Fibroblast of lung (primary cell): ENCODE measurements at regions not wholly inside any gene's neighbourhood (a gene's known extent, or its start where the extent isn't known, plus 50 kb on each side); places are given as distances from the start of the nearest gene placed in this dataset.

Source experiments
- DNase-seq, 2 donors: peaks; one replicate each; pipeline versions ENCODE4 v3.0.0 to v3.0.0-alpha.2; 2010; ENCODE audit warnings: low read depth in 2 of 2
- H2AFZ ChIP-seq: 2 replicates; pipeline ENCODE4 v1.5.1; 2012; ENCODE audit warnings: low read length, control low read depth, inconsistent platforms
- H3K27ac ChIP-seq: 2 replicates; pipeline ENCODE4 v1.5.1; 2011; ENCODE audit warnings: low read length, control low read depth; ENCODE audit not compliant: insufficient read depth
- H3K27me3 ChIP-seq: 2 replicates; pipeline ENCODE4 v1.5.1; 2011; ENCODE audit warnings: mild to moderate bottlenecking, low read length; ENCODE audit not compliant: control insufficient read depth, insufficient read depth
- H3K36me3 ChIP-seq: 2 replicates; pipeline ENCODE4 v1.5.1; 2011; ENCODE audit warnings: low read length; ENCODE audit not compliant: control insufficient read depth, insufficient read depth
- H3K4me1 ChIP-seq: 2 replicates; pipeline ENCODE4 v1.5.1; 2011; ENCODE audit warnings: low read length; ENCODE audit not compliant: control insufficient read depth, insufficient read depth; ENCODE audit errors: extremely low read depth
- H3K4me2 ChIP-seq: 2 replicates; pipeline ENCODE4 v1.5.1; 2011; ENCODE audit warnings: low read length, control low read depth; ENCODE audit not compliant: insufficient read depth; ENCODE audit errors: extremely low read depth
- H3K4me3 ChIP-seq, 4 experiments: fragments of 200-600 bp in 1 of 4; sonication (generic) in 1 of 4; replicated peaks in 1 of 4; 2 replicates each; pipeline ENCODE4 v1.5.1; 2011 to 2016; ENCODE audit warnings: low read length in 4 of 4, low read depth in 3 of 4, mild to moderate bottlenecking in 3 of 4, control low read depth in 2 of 4, inconsistent platforms in 1 of 4, mixed read lengths in 1 of 4; ENCODE audit not compliant: insufficient read depth in 1 of 4; ENCODE audit errors: control extremely low read depth in 1 of 4
- H3K79me2 ChIP-seq: 2 replicates; pipeline ENCODE4 v1.5.1; 2012; ENCODE audit warnings: mild to moderate bottlenecking, low read length, inconsistent platforms; ENCODE audit not compliant: control insufficient read depth, insufficient read depth
- H3K9ac ChIP-seq: 2 replicates; pipeline ENCODE4 v1.5.1; 2011; ENCODE audit warnings: mild to moderate bottlenecking, low read length, control low read depth; ENCODE audit not compliant: insufficient read depth
- H3K9me3 ChIP-seq: 2 replicates; pipeline ENCODE4 v1.5.1; 2012; ENCODE audit warnings: low read depth, low read length; ENCODE audit not compliant: control insufficient read depth, insufficient read depth
- H4K20me1 ChIP-seq: 2 replicates; pipeline ENCODE4 v1.5.1; 2011; ENCODE audit warnings: low read length; ENCODE audit not compliant: control insufficient read depth, insufficient read depth; ENCODE audit errors: extremely low read depth
- CTCF ChIP-seq, 2 donors: IDR thresholded peaks in 1 of 2; conservative IDR thresholded peaks in 1 of 2; 1 replicate in 1 of 2; 2 replicates in 1 of 2; pipeline ENCODE4 v1.5.1; 2011 to 2012; ENCODE audit warnings: low read length in 2 of 2, control low read depth in 1 of 2, inconsistent platforms in 1 of 2, low read depth in 1 of 2, mild to moderate bottlenecking in 1 of 2
- EZH2 ChIP-seq: IDR thresholded peaks from 2 replicates; pipeline ENCODE4 v1.5.1; 2012; ENCODE audit warnings: low read length, control low read depth, mild to moderate bottlenecking; ENCODE audit errors: missing control alignments

- Histone ChIP-seq H3K4me3 (no peak overlapping the region), H3K27me3 (no peaks in the 10 kb centered on the region), H3K4me2 (no peak overlapping the region), H3K4me1 (no peaks in the 10 kb centered on the region), H3K9ac (no peak overlapping the region), H4K20me1 (no peaks in the 10 kb centered on the region), H2AFZ (no peak overlapping the region), H3K9me3 (no peaks in the 10 kb centered on the region), H3K79me2 (no peaks in the 10 kb centered on the region), H3K36me3 (no peaks in the 10 kb centered on the region), H3K27ac (no peak overlapping the region)
- DNase-seq = no peak
- TF ChIP-seq CTCF (conservative IDR thresholded peaks at IDR 0.05 in 1 of 2, IDR thresholded peaks at IDR 0.05 in 1 of 2; ENCODE audit: low read depth in 1 of 2, low read length in 2 of 2) (no peak), EZH2 (no peak)
Measured at GRCh38 chr18:41530970-41531369, 424.1 kb upstream of the PIK3C3 start.

- Histone ChIP-seq H3K9ac (no peak overlapping the region), H3K9me3 (no peaks in the 10 kb centered on the region), H3K27ac (no peak overlapping the region), H2AFZ (no peak overlapping the region), H3K4me2 (no peak overlapping the region), H3K36me3 (no peaks in the 10 kb centered on the region), H3K4me3 (no peak overlapping the region), H3K4me1 (no peaks in the 10 kb centered on the region), H3K27me3 (no peaks in the 10 kb centered on the region), H4K20me1 (no peaks in the 10 kb centered on the region), H3K79me2 (no peaks in the 10 kb centered on the region)
- DNase-seq = no peak
- TF ChIP-seq EZH2 (no peak), CTCF (conservative IDR thresholded peaks at IDR 0.05 in 1 of 2, IDR thresholded peaks at IDR 0.05 in 1 of 2; ENCODE audit: low read depth in 1 of 2, low read length in 2 of 2) (no peak)
Measured at GRCh38 chr18:41529093-41529492, 425.9 kb upstream of the PIK3C3 start.

GRCh38 chr18:41526054-41526453 is 429.0 kb upstream of the PIK3C3 start:
- Histone ChIP-seq H3K27ac (no peak overlapping the region), H3K27me3 (no peaks in the 10 kb centered on the region), H3K9ac (no peak overlapping the region)

More at GRCh38 chr18:41526054-41526453, 429.0 kb upstream of the PIK3C3 start:
- no peak overlapping the region for H2AFZ ChIP-seq
- no peaks in the 10 kb centered on the region for H3K9me3 ChIP-seq
- no peak overlapping the region for H3K4me3 ChIP-seq
- no peak overlapping the region for H3K4me2 ChIP-seq
- no peaks in the 10 kb centered on the region for H3K4me1 ChIP-seq
- H3K36me3 ChIP-seq = no peaks in the 10 kb centered on the region
- no peak for TF ChIP-seq CTCF (conservative IDR thresholded peaks at IDR 0.05 in 1 of 2, IDR thresholded peaks at IDR 0.05 in 1 of 2; ENCODE audit: low read depth in 1 of 2, low read length in 2 of 2)
- TF ChIP-seq EZH2 = no peak
- DNase-seq = no peak
- no peaks in the 10 kb centered on the region for H3K79me2 ChIP-seq
- no peaks in the 10 kb centered on the region for H4K20me1 ChIP-seq
